Heart right ventricle (tissue), 16 donors: ENCODE measurements at regions not wholly inside any gene's neighbourhood (a gene's known extent, or its start where the extent isn't known, plus 50 kb on each side); places are given as distances from the start of the nearest gene placed in this dataset.

Source experiments
- ATAC-seq, 8 donors: fragments of 200-7000 bp; cut with Tn5 transposase; one replicate each; pipeline ENCODE4 v1.9.1; 2020; ENCODE audit warnings: mild to moderate bottlenecking in 8 of 8, moderate library complexity in 8 of 8, moderate number of reproducible peaks in 1 of 8
- DNase-seq, 2 donors: peaks; one replicate each; pipeline ENCODE4 v3.0.0-alpha.2; 2020
- H3K27ac ChIP-seq, 10 donors: fragments of 200-600 bp; sonication (generic) in 2 of 10; one replicate each; pipeline versions ENCODE4 v1.5.0 to v1.8.0; 2020 to 2022; ENCODE audit warnings: mild to moderate bottlenecking in 3 of 10
- H3K27me3 ChIP-seq, 7 donors: fragments of 200-600 bp; one replicate each; pipeline ENCODE4 v1.8.0; 2021 to 2022; ENCODE audit warnings: mild to moderate bottlenecking in 2 of 7
- H3K36me3 ChIP-seq, 9 donors: fragments of 200-600 bp; sonication (generic) in 1 of 9; one replicate each; pipeline versions ENCODE4 v1.5.0 to v1.8.0; 2020 to 2022; ENCODE audit warnings: mild to moderate bottlenecking in 2 of 9
- H3K4me1 ChIP-seq, 9 donors: fragments of 200-600 bp; sonication (generic) in 1 of 9; one replicate each; pipeline versions ENCODE4 v1.5.0 to v1.8.0; 2020 to 2022; ENCODE audit warnings: mild to moderate bottlenecking in 4 of 9
- H3K4me3 ChIP-seq, 10 donors: fragments of 200-600 bp; sonication (generic) in 2 of 10; one replicate each; pipeline versions ENCODE4 v1.5.0 to v1.8.0; 2020 to 2022; ENCODE audit warnings: mild to moderate bottlenecking in 7 of 10, moderate library complexity in 2 of 10
- H3K9me3 ChIP-seq, 11 donors: fragments of 200-600 bp in 10 of 11; sonication (generic) in 2 of 11; one replicate each; pipeline versions ENCODE4 v1.5.0 to v1.8.0; 2013 to 2022; ENCODE audit warnings: mild to moderate bottlenecking in 2 of 11, control low read depth in 1 of 11, moderate library complexity in 1 of 11
- CTCF ChIP-seq, 9 donors: fragments of 200-600 bp; sonication (generic) in 2 of 9; IDR thresholded peaks; one replicate each; pipeline versions ENCODE4 v1.5.0 to v1.8.0; 2021 to 2022; ENCODE audit warnings: antibody characterized with exemption in 9 of 9, mild to moderate bottlenecking in 5 of 9, moderate library complexity in 1 of 9
- WGBS, 2 donors: extraction: QIAGEN DNeasy Blood & Tissue Kit; methylation state at CpG; one replicate each; pipeline ENCODE4 v1.1.7; 2013; ENCODE audit warnings: inconsistent platforms in 1 of 2; 5-methylcytosine and 5-hydroxymethylcytosine counted together
- intact Hi-C, 10 donors: fragments of 100-400 bp; cut with DNase I; formaldehyde crosslinking; loops; one replicate each; pipeline versions ENCODE4 v1.11.1 to v1.14.2; 2022
- donor health status: Arrhythmogenic right ventricular cardiomyopathy.
- donor health status: ischemic (EF 13 %, LVEDD 7.1; RV severe dilation, severe dysfunction).
- donor health status: healthy with polysubstance abuse.
- donor health status: DM: no; HTN: yes; CAD: no.
- donor health status: DM: no; HTN: no; CAD: no.
- donor health status: ischemic (EF 25% LVEDD 6.9; RV normal size, moderate dysfunction).
- donor health status: ischemic (EF 25% LVEDD 5.7; RV mildly dilated, moderate dysfunction).
- donor health status: healthy.
- donor health status: DM: yes; HTN: yes; CAD: no.
- donor health status: Ischemic cardiomyopathy.
- donor health status: ischemic (EF 35%, LVEDD 5.7; RV mildly dilated, moderate dysfunction).
- donor health status: nonischemic (EF 11% LVEDD 7.7; RV severe dilation, severe dysfunction).
- donor health status: DM: yes; HTN: yes; CAD: no.
- donor health status: PGD.
- donor health status: ischemic (EF 29% LVEDD 5.4; RV normal size, mild dysfunction).
- donor health status: nonischemic (EF 23%, LVEDD 6.1; RV moderate dilation, normal function).

GRCh38 chr2:145137901-145138300 is 618.0 kb upstream of the ZEB2 start:
- intact Hi-C loops, result no loop called here
- ATAC-seq (no peak), DNase-seq (no peak)
- Histone ChIP-seq H3K36me3 (no peaks in the 10 kb centered on the region), H3K9me3 (peaks cover 0 to 4% (median 0%) of the 10 kb centered on the region in 11 donors), H3K27me3 (no peaks in the 10 kb centered on the region), H3K4me1 (no peaks in the 10 kb centered on the region), H3K27ac (no peak overlapping the region), H3K4me3 (no peak overlapping the region)
- WGBS, 2 donors, result 98 to 99% methylated on average over 1 of the region's 1 CpG
- TF ChIP-seq CTCF (IDR thresholded peaks at IDR 0.05), result no peak

DNA sequence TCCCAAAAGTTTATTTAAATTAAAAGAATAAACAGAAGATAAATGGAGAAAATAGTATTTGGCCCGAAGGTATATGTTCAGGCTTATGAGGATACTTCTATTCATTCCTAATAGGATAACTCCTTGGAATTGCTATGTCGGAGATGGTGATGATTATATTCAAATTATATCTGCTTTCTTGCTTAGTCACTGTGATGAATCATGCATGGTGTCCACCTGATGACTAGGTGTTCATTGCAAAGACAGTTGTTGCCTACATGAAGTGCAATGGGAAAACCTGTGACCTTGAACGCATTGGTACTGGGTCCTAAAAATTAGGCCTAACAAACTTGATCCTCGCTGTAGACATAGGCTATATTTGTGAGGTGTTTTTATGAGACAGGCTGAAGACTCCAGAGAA is 617.3 kb upstream of the ZEB2 start:
- TF ChIP-seq CTCF (IDR thresholded peaks at IDR 0.05), result no peak
- no peak for DNase-seq
- no peaks in the 10 kb centered on the region for H3K27me3 ChIP-seq
- no peak overlapping the region for H3K27ac ChIP-seq
- WGBS, 2 donors, result 94 to 98% methylated on average over 4 of the region's 4 CpGs
- H3K36me3 ChIP-seq, result no peaks in the 10 kb centered on the region
- intact Hi-C loops, result no loop called here
- no peaks in the 10 kb centered on the region for H3K4me1 ChIP-seq
- H3K9me3 ChIP-seq, result peaks cover 0 to 4% (median 0%) of the 10 kb centered on the region in 11 donors
- H3K4me3 ChIP-seq, result no peak overlapping the region
- no peak for ATAC-seq

- 98 to 100% methylated on average over 1 of the region's 1 CpG for WGBS, 2 donors
Measured at GRCh38 chr2:145136702-145137101, 616.8 kb upstream of the ZEB2 start.

GRCh38 chr2:145126146-145126545 is 606.2 kb upstream of the ZEB2 start:
- Histone ChIP-seq H3K4me3 (no peak overlapping the region), H3K27me3 (no peaks in the 10 kb centered on the region), H3K36me3 (no peaks in the 10 kb centered on the region), H3K9me3 (no peaks in the 10 kb centered on the region), H3K27ac (no peak overlapping the region), H3K4me1 (no peaks in the 10 kb centered on the region)
- 73 to 86% methylated on average over 2 of the region's 2 CpGs for WGBS, 2 donors
- intact Hi-C loops, result no loop called here
- no peak for TF ChIP-seq CTCF (IDR thresholded peaks at IDR 0.05)
- DNase-seq (no peak), ATAC-seq (no peak)

More at GRCh38 chr2:145136702-145137101, 616.8 kb upstream of the ZEB2 start:
- peaks cover 0 to 4% (median 0%) of the 10 kb centered on the region in 11 donors for H3K9me3 ChIP-seq
- no peaks in the 10 kb centered on the region for H3K36me3 ChIP-seq
- intact Hi-C loops, result no loop called here
- ATAC-seq (no peak), DNase-seq (no peak)
- TF ChIP-seq CTCF (IDR thresholded peaks at IDR 0.05), result no peak
- no peak overlapping the region for H3K27ac ChIP-seq
- H3K27me3 ChIP-seq, result no peaks in the 10 kb centered on the region
- no peaks in the 10 kb centered on the region for H3K4me1 ChIP-seq
- no peak overlapping the region for H3K4me3 ChIP-seq

- 84 to 95% methylated on average over 4 of the region's 4 CpGs for WGBS, 2 donors
- no peak for TF ChIP-seq CTCF (IDR thresholded peaks at IDR 0.05)
- intact Hi-C loops, result no loop called here
- H3K27ac ChIP-seq, result no peak overlapping the region
- no peaks in the 10 kb centered on the region for H3K9me3 ChIP-seq
- H3K4me3 ChIP-seq, result no peak overlapping the region
- no peaks in the 10 kb centered on the region for H3K36me3 ChIP-seq
- no peaks in the 10 kb centered on the region for H3K27me3 ChIP-seq
- DNase-seq (no peak), ATAC-seq (no peak)
- no peaks in the 10 kb centered on the region for H3K4me1 ChIP-seq
Measured at GRCh38 chr2:145124085-145124484, 604.2 kb upstream of the ZEB2 start.
